Stimulated activated CD8-positive, alpha-beta memory T cell treated with anti-CD3 and anti-CD28 coated beads, Interleukin-2, amount 100 ng/mL, for 48 hours (primary cell): ENCODE measurements at regions not wholly inside any gene's neighbourhood (a gene's known extent, or its start where the extent isn't known, plus 50 kb on each side); places are given as distances from the start of the nearest gene placed in this dataset.
A peak's percentile ranks its signal among the peaks of the same experiment; 100 is the strongest.

ENCODE experiments used
- DNase-seq, 2 donors: peaks; one replicate each; pipeline ENCODE4 v3.0.0-alpha.2; 2020; ENCODE audit warnings: low read depth in 2 of 2

DNA sequence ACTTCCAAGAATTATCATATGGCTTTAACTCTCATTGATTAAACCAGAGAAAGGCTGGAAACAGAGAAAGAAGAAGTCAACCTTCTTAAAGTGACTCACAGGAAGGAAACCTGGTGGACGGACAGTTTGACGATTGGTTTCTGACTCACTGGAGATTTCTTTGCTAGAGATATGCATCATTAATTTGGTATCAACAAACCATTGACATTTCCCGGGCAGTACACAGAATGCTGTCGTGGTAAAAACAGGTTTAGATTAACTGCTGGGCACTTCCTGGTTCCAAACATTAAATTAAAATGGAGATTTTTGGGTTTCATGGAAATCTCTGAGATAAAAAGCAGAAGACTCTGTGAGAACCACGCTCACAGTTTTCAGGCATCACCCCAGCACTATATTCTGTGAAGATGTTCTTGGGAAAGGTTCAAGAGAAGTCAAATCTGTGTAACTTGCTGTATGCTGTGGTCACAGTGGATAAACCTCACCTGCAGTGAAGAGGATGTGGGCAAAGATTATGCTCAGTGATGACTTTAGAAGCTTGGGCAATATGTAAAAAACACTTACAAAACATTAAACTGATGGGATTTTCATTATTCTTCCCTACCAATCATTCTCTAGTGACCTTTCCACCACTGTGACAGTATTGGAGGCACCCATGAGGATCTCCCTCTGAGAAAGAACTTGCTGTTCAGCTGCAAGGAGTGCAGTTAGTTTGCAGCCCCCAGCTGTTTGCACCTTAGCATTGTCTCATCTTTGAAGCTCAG is 61.1 kb upstream of the CD44 start:
- DNase-seq, result no peak

DNA sequence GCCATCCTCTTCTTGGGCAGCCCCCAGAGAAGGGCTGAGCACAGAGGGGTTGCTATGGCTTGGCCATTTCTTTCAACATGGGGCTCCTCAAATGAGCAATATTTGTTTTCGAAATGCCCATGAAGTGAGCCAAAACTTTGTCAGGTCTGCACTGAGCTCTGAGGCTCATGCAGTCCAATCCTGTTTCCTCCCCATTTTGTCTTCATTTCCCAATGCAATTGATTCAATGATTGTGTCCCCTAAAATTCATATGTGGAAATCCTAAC is 60.6 kb upstream of the CD44 start:
- DNase-seq, result no peak

DNA sequence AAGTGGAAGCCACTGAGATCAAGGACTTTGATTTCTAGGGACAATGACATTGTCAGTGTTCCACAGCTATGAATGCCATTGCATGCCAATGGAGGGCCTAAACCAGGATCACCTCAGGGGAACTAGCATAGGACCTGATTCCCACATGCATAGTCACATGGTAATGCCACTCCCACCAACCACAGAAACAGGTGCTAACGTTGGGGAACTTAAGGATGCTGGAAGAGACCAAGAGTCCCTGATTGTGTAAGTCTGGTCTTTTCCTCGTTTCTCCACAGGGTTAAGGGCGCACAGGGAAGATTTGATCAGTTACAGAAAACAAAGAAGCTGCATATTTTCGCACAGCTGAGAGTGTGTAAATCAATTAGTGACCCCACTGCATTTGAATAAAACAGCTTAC is 59.4 kb upstream of the CD44 start:
- DNase-seq, result no peak

DNA sequence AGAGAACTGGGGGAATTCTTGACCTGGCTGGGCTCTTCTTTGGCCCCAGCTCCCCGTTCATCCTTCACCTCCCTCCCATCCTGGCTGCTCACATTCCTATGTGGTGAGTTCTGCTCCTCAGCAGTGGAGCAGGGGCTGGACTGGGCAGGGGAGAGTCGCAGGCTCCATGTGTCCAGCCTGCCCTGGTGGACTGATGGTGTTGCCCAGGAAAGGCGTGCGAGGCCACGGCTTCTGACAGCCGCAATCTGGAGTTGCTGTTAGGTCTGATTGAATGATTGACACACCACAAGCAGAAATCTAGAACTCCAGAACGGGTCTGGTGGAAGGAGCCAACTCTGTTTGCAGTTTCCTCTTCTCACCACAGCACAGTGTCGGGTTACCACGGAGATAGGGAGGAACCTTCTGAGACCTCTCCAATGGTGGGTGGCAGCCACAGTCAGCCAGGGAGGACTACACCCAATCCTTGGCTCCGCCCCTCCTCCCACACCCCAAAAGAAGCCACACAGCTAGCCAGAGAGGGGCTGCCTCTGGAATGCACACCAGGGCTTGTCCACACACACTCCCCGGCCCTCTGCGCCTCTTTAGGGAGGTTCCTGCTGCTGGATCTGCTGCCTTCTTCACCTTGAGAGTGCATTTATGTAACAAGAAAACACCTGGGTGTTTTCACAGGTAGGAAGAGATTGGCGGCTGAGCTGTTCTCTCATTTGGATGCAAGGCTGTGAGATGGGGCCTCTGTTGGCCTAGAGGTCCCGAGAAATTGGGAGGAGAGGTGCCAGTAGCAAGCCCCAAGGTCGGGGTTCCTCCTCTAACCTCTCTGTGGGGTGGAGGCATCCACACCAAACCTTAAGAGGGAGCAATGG is 56.4 kb upstream of the CD44 start:
- DNase-seq, result peak; percentile 64 to 71

DNA sequence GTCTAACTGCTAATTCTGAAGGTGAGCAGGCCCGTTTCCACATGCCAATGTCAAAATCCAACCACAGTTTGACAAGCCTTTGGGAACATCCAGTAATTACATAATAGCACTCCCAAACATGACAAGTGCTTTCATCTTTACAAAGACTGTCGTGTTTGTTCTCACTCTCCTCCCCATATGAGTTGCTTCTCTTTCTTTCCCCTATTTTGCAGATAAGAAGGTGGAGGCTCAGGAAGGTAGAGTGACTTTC is 55.9 kb upstream of the CD44 start:
- no peak for DNase-seq

DNA sequence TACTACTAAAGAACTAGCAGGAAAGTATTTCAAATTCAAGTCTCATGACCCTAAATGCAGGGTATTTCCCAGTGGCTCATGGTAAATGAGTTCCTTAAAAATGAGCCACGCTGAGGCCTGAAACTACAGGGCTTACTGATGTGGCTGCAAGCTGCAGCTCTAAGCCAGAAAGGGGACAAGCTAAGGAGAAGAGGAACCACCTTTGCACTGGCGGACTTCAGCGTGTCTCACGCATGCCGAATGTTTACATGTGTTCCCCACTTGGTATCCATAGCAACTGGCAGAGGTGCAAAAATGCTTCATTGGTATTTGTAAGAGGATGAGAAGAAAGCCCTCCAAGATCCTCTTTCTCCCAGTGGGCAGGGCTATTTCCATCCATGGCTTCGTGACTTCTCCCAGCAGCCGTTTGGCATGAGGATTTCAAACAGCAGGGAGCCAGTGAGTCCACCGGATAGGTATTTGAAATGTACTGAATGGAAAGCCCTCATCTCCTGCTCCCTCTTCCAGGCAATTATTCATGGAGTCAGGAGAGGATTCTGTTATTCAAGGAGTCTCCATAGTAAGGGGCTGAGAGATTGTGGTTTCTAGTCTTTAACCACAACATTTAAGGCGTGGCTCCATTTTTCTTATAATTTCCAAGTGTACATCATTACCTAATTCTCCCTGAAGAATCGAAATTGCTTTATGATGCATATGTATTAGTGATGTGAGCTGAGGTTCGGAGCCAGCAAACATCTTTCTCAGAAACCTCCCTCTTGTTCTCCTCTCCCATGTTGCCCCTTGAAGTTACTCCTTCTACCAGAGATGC is 55.3 kb upstream of the CD44 start:
- peak; percentile 32 to 37 for DNase-seq

DNA sequence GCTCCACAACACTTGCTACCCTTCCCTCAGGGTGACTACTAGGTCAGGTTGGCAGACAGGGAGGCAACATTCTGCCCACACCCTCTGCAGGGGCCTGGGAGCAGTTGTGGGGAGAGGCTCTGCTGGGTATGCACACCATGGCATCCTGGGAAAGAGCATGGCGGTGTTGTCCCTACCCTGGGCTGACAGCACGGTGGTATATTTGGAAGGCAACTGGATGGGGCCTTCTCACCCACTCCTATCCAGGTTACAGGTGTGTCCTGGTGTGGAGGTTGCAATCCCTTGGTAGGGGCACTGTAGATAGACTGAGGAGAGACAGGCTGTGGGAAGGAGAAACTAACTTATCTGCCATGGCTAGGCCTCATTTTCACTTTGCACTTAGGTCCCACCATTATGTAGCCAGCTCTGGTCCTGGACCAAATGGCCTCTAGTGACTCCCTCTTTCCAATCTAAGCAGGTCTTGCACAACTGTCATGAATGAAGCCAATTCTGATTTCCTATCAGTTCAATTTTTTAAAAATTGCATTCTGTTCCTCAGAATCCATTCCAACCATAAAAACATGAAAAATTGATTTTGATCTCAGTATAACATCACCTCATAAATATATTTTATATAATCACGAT is 54.0 kb upstream of the CD44 start:
- no peak for DNase-seq

DNA sequence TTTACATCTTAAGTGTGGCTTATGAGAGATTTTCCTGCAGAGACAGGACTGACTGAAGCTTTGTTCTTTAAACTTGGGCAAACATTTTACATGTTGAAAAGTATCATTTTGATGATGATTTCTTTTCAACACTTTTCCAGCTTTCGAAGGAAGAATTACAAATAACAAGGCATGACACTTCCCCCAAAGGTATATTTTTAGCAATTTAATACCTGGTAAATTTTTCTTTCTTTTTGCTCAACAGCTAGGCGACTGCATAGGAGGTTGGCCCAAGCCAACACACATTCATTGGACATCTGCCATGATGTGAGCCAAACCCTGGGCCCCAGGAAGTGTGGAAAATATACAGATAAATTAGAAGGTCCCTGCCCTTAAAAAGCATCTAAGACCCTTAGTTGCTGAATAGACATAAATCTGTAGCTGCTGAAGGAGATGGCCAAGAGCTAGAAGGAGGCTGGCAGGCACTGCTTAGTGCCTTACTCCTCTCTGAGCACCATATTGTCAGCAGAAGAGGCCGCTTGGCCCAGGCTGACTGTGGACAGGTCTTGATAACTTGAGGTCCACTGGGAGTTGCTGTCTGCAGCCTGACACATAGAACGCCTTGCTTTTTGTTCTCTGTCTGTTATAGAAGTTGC is 53.3 kb upstream of the CD44 start:
- no peak for DNase-seq

DNA sequence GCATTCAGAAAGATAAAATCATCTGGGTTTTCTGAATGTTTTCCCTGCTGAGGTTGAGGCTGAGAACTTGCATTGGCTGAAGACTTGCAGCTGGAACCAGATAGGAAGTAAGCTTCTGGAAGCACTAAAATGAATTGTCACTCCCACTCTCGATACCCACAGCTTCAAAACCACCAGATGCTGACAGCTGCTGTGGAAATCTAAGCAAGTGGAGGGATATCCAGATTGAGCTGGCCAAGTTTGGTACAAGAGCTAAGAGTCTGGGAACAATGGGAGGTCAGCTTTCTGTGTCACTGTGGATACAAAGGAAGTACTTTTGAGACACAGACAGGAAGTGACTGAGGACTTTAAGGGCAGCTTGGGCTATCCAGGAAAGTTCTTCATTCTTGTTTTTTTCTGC is 51.3 kb upstream of the CD44 start:
- no peak for DNase-seq

DNA sequence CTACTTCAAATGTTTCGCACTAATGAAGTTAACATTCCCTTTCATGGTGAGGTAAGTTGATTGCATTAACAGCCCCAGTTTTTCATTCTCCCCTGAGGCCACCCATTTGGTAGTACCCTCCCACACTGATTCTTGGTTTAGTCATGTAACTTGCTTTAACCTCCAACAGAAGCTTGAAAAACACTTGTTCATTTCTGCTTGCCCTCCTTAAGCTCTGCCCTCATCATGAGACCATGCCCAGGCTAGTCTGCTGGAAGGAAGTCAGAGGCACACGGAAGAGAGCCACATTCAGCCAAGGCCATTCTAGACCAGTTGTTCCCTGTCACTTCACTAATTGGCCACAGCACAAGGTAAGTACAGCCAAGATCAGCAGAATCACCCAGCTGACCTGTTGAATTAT is 50.7 kb upstream of the CD44 start:
- no peak for DNase-seq

DNA sequence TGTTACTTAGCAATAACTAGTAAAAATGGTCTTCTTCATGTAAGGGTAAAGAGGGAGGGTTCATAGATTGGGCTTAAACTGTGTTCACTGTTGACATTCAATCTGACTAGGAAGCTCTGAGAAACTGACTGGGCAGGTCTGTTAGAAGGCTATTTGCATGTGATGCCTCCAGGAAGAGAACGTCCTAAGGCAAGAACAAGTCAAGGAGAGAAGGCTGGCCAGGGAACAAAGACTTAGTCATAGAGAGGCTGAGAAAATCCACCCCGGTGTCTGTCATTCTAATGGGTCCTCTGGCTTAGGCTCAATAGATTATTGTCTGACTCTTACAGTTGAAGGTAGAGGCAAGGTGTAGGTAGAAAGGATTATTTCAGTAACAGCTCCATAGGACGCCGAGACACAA is 50.3 kb upstream of the CD44 start:
- DNase-seq, result no peak
